H9 (cell line): ENCODE measurements at regions not wholly inside any gene's neighbourhood (a gene's known extent, or its start where the extent isn't known, plus 50 kb on each side); places are given as distances from the start of the nearest gene placed in this dataset.

Source experiments
- DNase-seq: peaks from one replicate; pipeline ENCODE4 v3.0.0-alpha.2; 2017
- H2AFZ ChIP-seq: one replicate; pipeline ENCODE4 v1.6.1; 2013; ENCODE audit warnings: mild to moderate bottlenecking, low read length, control low read depth, moderate library complexity
- H2AK5ac ChIP-seq: 2 replicates; pipeline ENCODE4 v1.6.1; 2013; ENCODE audit warnings: low read length, control low read depth, mixed read lengths; ENCODE audit not compliant: insufficient read length
- H2BK120ac ChIP-seq: one replicate; pipeline ENCODE4 v1.6.1; 2013; ENCODE audit warnings: low read depth, mild to moderate bottlenecking, low read length, control low read depth, inconsistent platforms; ENCODE audit not compliant: poor library complexity, severe bottlenecking
- H2BK12ac ChIP-seq: 2 replicates; pipeline ENCODE4 v1.6.1; 2013; ENCODE audit warnings: low read length, control low read depth, mixed read lengths, low read depth; ENCODE audit not compliant: insufficient read length
- H2BK15ac ChIP-seq: 2 replicates; pipeline ENCODE4 v1.6.1; 2013; ENCODE audit warnings: low read depth, low read length, control low read depth
- H2BK20ac ChIP-seq: one replicate; pipeline ENCODE4 v1.6.1; 2013; ENCODE audit warnings: low read depth, mild to moderate bottlenecking, low read length, control low read depth, inconsistent platforms; ENCODE audit not compliant: poor library complexity, severe bottlenecking
- H2BK5ac ChIP-seq: 2 replicates; pipeline ENCODE4 v1.6.1; 2013; ENCODE audit warnings: low read length, control low read depth, mixed read lengths; ENCODE audit not compliant: insufficient read length
- H3K14ac ChIP-seq: 2 replicates; pipeline ENCODE4 v1.6.1; 2013; ENCODE audit warnings: low read length, control low read depth; ENCODE audit not compliant: insufficient read depth
- H3K18ac ChIP-seq: 2 replicates; pipeline ENCODE4 v1.6.1; 2013; ENCODE audit warnings: low read depth, mild to moderate bottlenecking, mixed read lengths, low read length, control low read depth; ENCODE audit not compliant: insufficient read length
- H3K23ac ChIP-seq: 2 replicates; pipeline ENCODE4 v1.6.1; 2013; ENCODE audit warnings: low read length, control low read depth, mixed read lengths, low read depth; ENCODE audit not compliant: insufficient read length
- H3K23me2 ChIP-seq: 2 replicates; pipeline ENCODE4 v1.6.1; 2013; ENCODE audit warnings: low read depth, mild to moderate bottlenecking, mixed read lengths, low read length, control low read depth; ENCODE audit not compliant: insufficient read length, poor library complexity, severe bottlenecking
- H3K27ac ChIP-seq: 2 replicates; pipeline ENCODE4 v1.5.1; 2013; ENCODE audit warnings: low read length, control low read depth, mixed read lengths, low read depth; ENCODE audit not compliant: insufficient read length
- H3K27me3 ChIP-seq: 2 replicates; pipeline ENCODE4 v1.6.1; 2013; ENCODE audit warnings: low read length, control low read depth, inconsistent platforms; ENCODE audit not compliant: insufficient read depth
- H3K4ac ChIP-seq: 2 replicates; pipeline ENCODE4 v1.6.1; 2013; ENCODE audit warnings: low read depth, mild to moderate bottlenecking, control low read depth, inconsistent platforms, low read length, moderate library complexity
- H3K4me1 ChIP-seq: 2 replicates; pipeline ENCODE4 v1.6.1; 2013; ENCODE audit warnings: low read length, control low read depth, inconsistent platforms; ENCODE audit not compliant: insufficient read depth
- H3K4me2 ChIP-seq: 2 replicates; pipeline ENCODE4 v1.6.1; 2013; ENCODE audit warnings: low read length, control low read depth, mixed read lengths; ENCODE audit not compliant: insufficient read length, insufficient read depth
- H3K56ac ChIP-seq: 2 replicates; pipeline ENCODE4 v1.6.1; 2013; ENCODE audit warnings: low read depth, mild to moderate bottlenecking, mixed read lengths, low read length, control low read depth; ENCODE audit not compliant: insufficient read length
- H3K79me1 ChIP-seq: 2 replicates; pipeline ENCODE4 v1.6.1; 2013; ENCODE audit warnings: low read depth, mild to moderate bottlenecking, moderate library complexity, low read length, control low read depth, inconsistent platforms; ENCODE audit not compliant: insufficient read depth, poor library complexity, severe bottlenecking
- H3K79me2 ChIP-seq: 2 replicates; pipeline ENCODE4 v1.6.1; 2013; ENCODE audit warnings: low read length, control low read depth, inconsistent platforms; ENCODE audit not compliant: insufficient read depth
- H3K9ac ChIP-seq: 2 replicates; pipeline ENCODE4 v1.6.1; 2013; ENCODE audit warnings: low read length, control low read depth, mixed read lengths; ENCODE audit not compliant: insufficient read length; ENCODE audit errors: extremely low read depth
- H3K9me3 ChIP-seq: one replicate; pipeline ENCODE4 v1.6.1; 2013; ENCODE audit warnings: low read depth, low read length, inconsistent platforms; ENCODE audit not compliant: control insufficient read depth
- H3T11ph ChIP-seq: one replicate; pipeline ENCODE4 v1.6.1; 2013; ENCODE audit warnings: mild to moderate bottlenecking, low read length, control low read depth, inconsistent platforms
- H4K20me1 ChIP-seq: one replicate; pipeline ENCODE4 v1.6.1; 2013; ENCODE audit not compliant: control insufficient read depth, insufficient read length, insufficient read depth
- H4K5ac ChIP-seq: 2 replicates; pipeline ENCODE4 v1.6.1; 2013; ENCODE audit warnings: low read depth, mild to moderate bottlenecking, mixed read lengths, low read length, control low read depth; ENCODE audit not compliant: insufficient read length
- H4K8ac ChIP-seq: replicated peaks from 2 replicates; pipeline ENCODE4 v1.6.1; 2013; ENCODE audit warnings: low read length, control low read depth, mixed read lengths, low read depth; ENCODE audit not compliant: insufficient read length
- H4K91ac ChIP-seq: 2 replicates; pipeline ENCODE4 v1.6.1; 2013; ENCODE audit warnings: low read depth, mild to moderate bottlenecking, moderate library complexity, mixed read lengths, low read length, control low read depth; ENCODE audit not compliant: insufficient read length
- H3K27ac Mint-ChIP-seq, 3 experiments: 2 replicates in 2 of 3; 3 replicates in 1 of 3; pipeline ENCODE4 v1.8.0; 2020 to 2021; ENCODE audit warnings: mixed read lengths in 3 of 3, mild to moderate bottlenecking in 1 of 3, moderate library complexity in 1 of 3
- H3K27me3 Mint-ChIP-seq: 2 replicates; pipeline ENCODE4 v1.8.0; 2021; ENCODE audit warnings: low read depth, mild to moderate bottlenecking, moderate library complexity, mixed read lengths
- H3K36me3 Mint-ChIP-seq, 3 experiments: 2 replicates in 2 of 3; 3 replicates in 1 of 3; pipeline ENCODE4 v1.8.0; 2020 to 2021; ENCODE audit warnings: low read depth in 3 of 3, mixed read lengths in 3 of 3; ENCODE audit not compliant: insufficient read depth in 1 of 3
- H3K4me1 Mint-ChIP-seq, 2 experiments: 2 replicates each; pipeline ENCODE4 v1.8.0; 2020; ENCODE audit warnings: mixed read lengths in 2 of 2
- H3K4me3 Mint-ChIP-seq, 2 experiments: 2 replicates in 1 of 2; 3 replicates in 1 of 2; pipeline ENCODE4 v1.8.0; 2020 to 2021; ENCODE audit warnings: mild to moderate bottlenecking in 2 of 2, mixed read lengths in 2 of 2, moderate library complexity in 1 of 2
- H3K9me3 Mint-ChIP-seq, 2 experiments: 2 replicates in 1 of 2; 3 replicates in 1 of 2; pipeline ENCODE4 v1.8.0; 2020; ENCODE audit warnings: mild to moderate bottlenecking in 2 of 2, mixed read lengths in 2 of 2, moderate library complexity in 1 of 2
- WGBS: extraction: QIAGEN DNeasy Blood & Tissue Kit; methylation state at CpG from one replicate; pipeline ENCODE4 v1.1.7; 2013; ENCODE audit warnings: missing lambda C conversion rate, low lambda C conversion rate, mixed read lengths; ENCODE audit not compliant: insufficient read length; ENCODE audit errors: extremely low coverage; 5-methylcytosine and 5-hydroxymethylcytosine counted together
- TF ChIP-seq, protein P1 (sequence below): fragments of 200-600 bp; sonication (generic); conservative IDR thresholded peaks from 3 replicates; pipeline ENCODE4 v1.8.0; 2021; ENCODE audit warnings: antibody characterized with exemption, mild to moderate bottlenecking

DNA sequence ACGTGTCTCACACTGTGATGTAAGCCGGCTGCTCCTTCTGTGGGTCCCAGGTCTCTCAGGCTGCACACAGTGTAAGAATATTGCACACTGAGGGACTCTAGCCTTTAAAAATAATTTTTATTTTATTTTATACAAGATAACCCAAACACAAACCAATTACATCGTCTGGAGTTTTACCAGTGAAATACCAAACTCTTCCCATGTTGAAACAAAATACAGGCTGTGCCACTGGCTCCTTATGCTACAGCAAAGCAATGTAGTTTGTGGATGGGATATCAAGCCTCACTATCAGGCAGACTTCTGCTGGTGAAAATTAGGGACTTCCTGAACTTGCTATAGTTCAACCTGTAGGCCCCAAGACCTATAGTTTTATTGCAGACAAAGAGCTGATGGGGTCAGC lies 311.3 kb upstream of the SLCO3A1 start:
- no CpG with 5 or more reads among the region's 3 CpGs for WGBS
- H3K9me3 Mint-ChIP-seq, result peaks cover 0 to 4% of the 10 kb centered on the region in 2 experiments; a peak in 2 of 5 replicates
- H3K23ac ChIP-seq, result no peak overlapping the region

More for the DNA sequence above, 311.3 kb upstream of the SLCO3A1 start:
- Histone ChIP-seq H3K4ac (no peak overlapping the region), H3K9ac (no peak overlapping the region), H3K27me3 (no peaks in the 10 kb centered on the region), H2AK5ac (no peak overlapping the region), H3K18ac (no peak overlapping the region), H4K91ac (no peak overlapping the region), H3K23me2 (no peaks in the 10 kb centered on the region), H4K8ac (no peak overlapping the region), H3K79me1 (no peaks in the 10 kb centered on the region), H3K14ac (no peak overlapping the region), H2BK15ac (no peak overlapping the region), H3K4me2 (no peak overlapping the region), H3K4me1 (no peaks in the 10 kb centered on the region), H3K27ac (no peak overlapping the region), H2BK5ac (no peak overlapping the region), H2BK20ac (no peak overlapping the region), H4K20me1 (no peaks in the 10 kb centered on the region), H4K5ac (no peak overlapping the region), H3T11ph (no peak overlapping the region), H2BK12ac (no peak overlapping the region), H3K79me2 (no peaks in the 10 kb centered on the region), H2AFZ (no peak overlapping the region), H2BK120ac (no peak overlapping the region), H3K9me3 (no peaks in the 10 kb centered on the region), H3K56ac (no peak overlapping the region)
- Mint-ChIP-seq H3K27ac (peak overlapping the region in 1 of 3 experiments; percentile 33; a peak in 1 of 7 replicates), H3K27me3 (no peaks in the 10 kb centered on the region), H3K4me1 (peaks cover 2 to 3% of the 10 kb centered on the region in 2 experiments; a peak in 1 of 4 replicates), H3K4me3 (no peak overlapping the region), H3K36me3 (peaks cover 0 to 2% (median 0%) of the 10 kb centered on the region in 3 experiments; a peak in 1 of 7 replicates)
- TF ChIP-seq, protein P1, sequence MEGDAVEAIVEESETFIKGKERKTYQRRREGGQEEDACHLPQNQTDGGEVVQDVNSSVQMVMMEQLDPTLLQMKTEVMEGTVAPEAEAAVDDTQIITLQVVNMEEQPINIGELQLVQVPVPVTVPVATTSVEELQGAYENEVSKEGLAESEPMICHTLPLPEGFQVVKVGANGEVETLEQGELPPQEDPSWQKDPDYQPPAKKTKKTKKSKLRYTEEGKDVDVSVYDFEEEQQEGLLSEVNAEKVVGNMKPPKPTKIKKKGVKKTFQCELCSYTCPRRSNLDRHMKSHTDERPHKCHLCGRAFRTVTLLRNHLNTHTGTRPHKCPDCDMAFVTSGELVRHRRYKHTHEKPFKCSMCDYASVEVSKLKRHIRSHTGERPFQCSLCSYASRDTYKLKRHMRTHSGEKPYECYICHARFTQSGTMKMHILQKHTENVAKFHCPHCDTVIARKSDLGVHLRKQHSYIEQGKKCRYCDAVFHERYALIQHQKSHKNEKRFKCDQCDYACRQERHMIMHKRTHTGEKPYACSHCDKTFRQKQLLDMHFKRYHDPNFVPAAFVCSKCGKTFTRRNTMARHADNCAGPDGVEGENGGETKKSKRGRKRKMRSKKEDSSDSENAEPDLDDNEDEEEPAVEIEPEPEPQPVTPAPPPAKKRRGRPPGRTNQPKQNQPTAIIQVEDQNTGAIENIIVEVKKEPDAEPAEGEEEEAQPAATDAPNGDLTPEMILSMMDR, result no peak
- DNase-seq, result no peak
